Osteoblast (primary cell): ENCODE measurements at regions not wholly inside any gene's neighbourhood (a gene's known extent, or its start where the extent isn't known, plus 50 kb on each side); places are given as distances from the start of the nearest gene placed in this dataset.
"Not testable (repeated sequence)": the region's sequence is repeated elsewhere in the genome, so short reads cannot be mapped to it uniquely, and the experiment has no call there.

Experiments used
- DNase-seq: peaks from one replicate; pipeline ENCODE4 v3.0.0; 2011; ENCODE audit warnings: low spot score, mixed read lengths; ENCODE audit not compliant: insufficient read length; ENCODE audit errors: missing footprints
- H2AFZ ChIP-seq: 2 replicates; pipeline ENCODE4 v1.6.0; 2011; ENCODE audit warnings: mild to moderate bottlenecking, low read length
- H3K27ac ChIP-seq: 2 replicates; pipeline ENCODE4 v1.5.1; 2011; ENCODE audit warnings: mild to moderate bottlenecking, low read depth, low read length, moderate library complexity
- H3K27me3 ChIP-seq: 2 replicates; pipeline ENCODE4 v1.6.0; 2012; ENCODE audit warnings: mild to moderate bottlenecking, control low read depth, inconsistent platforms, low read length, moderate library complexity; ENCODE audit not compliant: insufficient read depth
- H3K36me3 ChIP-seq: 2 replicates; pipeline ENCODE4 v1.5.1; 2011; ENCODE audit warnings: mild to moderate bottlenecking, low read length, control low read depth, moderate library complexity; ENCODE audit not compliant: insufficient read depth
- H3K4me1 ChIP-seq: 2 replicates; pipeline ENCODE4 v1.5.1; 2011; ENCODE audit warnings: mild to moderate bottlenecking, low read length, control low read depth, moderate library complexity; ENCODE audit not compliant: insufficient read depth
- H3K4me2 ChIP-seq: 2 replicates; pipeline ENCODE4 v1.6.0; 2011; ENCODE audit warnings: mild to moderate bottlenecking, low read length; ENCODE audit not compliant: insufficient read depth
- H3K4me3 ChIP-seq: fragments of 200-600 bp; sonication (generic); 3 replicates; pipeline ENCODE4 v1.5.1; 2012; ENCODE audit warnings: mild to moderate bottlenecking, low read length, inconsistent platforms; ENCODE audit not compliant: insufficient read depth
- H3K79me2 ChIP-seq: 2 replicates; pipeline ENCODE4 v1.6.0; 2012; ENCODE audit warnings: mild to moderate bottlenecking, low read length, control low read depth, inconsistent platforms; ENCODE audit not compliant: insufficient read depth
- H3K9me3 ChIP-seq: 2 replicates; pipeline ENCODE4 v1.5.1; 2011; ENCODE audit warnings: low read depth, low read length, control low read depth
- H4K20me1 ChIP-seq: 2 replicates; pipeline ENCODE4 v1.6.0; 2012; ENCODE audit warnings: mild to moderate bottlenecking, low read length, control low read depth; ENCODE audit not compliant: insufficient read depth
- CTCF ChIP-seq: IDR thresholded peaks from 2 replicates; pipeline ENCODE4 v1.5.1; 2011; ENCODE audit warnings: mild to moderate bottlenecking, low read depth, low read length, moderate library complexity; ENCODE audit errors: extremely low read depth

- H3K27ac ChIP-seq = no peak overlapping the region
- no peak overlapping the region for H2AFZ ChIP-seq
- H3K9me3 ChIP-seq = no peaks in the 10 kb centered on the region
- no peak for TF ChIP-seq CTCF
- H3K79me2 ChIP-seq = no peaks in the 10 kb centered on the region
- DNase-seq = no peak
- no peaks in the 10 kb centered on the region for H4K20me1 ChIP-seq
- H3K4me3 ChIP-seq = no peak overlapping the region
- H3K4me1 ChIP-seq = no peaks in the 10 kb centered on the region
- H3K4me2 ChIP-seq = no peak overlapping the region
- no peaks in the 10 kb centered on the region for H3K36me3 ChIP-seq
- no peaks in the 10 kb centered on the region for H3K27me3 ChIP-seq
Measured at GRCh38 chr1:242806324-242806723, 281.8 kb upstream of the PLD5 start.

GRCh38 chr1:242805360-242805759, 280.9 kb upstream of the PLD5 start:
- H3K27ac ChIP-seq, H4K20me1 ChIP-seq, H3K36me3 ChIP-seq, H3K4me1 ChIP-seq, H3K4me3 ChIP-seq, H3K4me2 ChIP-seq, H2AFZ ChIP-seq, DNase-seq, H3K79me2 ChIP-seq, H3K27me3 ChIP-seq, H3K9me3 ChIP-seq: not testable (repeated sequence)

- TF ChIP-seq CTCF = no peak
- Histone ChIP-seq H3K79me2 (no peaks in the 10 kb centered on the region), H3K4me3 (no peak overlapping the region), H3K36me3 (no peaks in the 10 kb centered on the region), H3K9me3 (no peaks in the 10 kb centered on the region), H4K20me1 (no peaks in the 10 kb centered on the region), H2AFZ (no peak overlapping the region), H3K4me1 (no peaks in the 10 kb centered on the region), H3K4me2 (no peak overlapping the region), H3K27me3 (no peaks in the 10 kb centered on the region), H3K27ac (no peak overlapping the region)
- DNase-seq = no peak
Measured at GRCh38 chr1:242802973-242803372, 278.5 kb upstream of the PLD5 start.

- H3K27ac ChIP-seq = no peak overlapping the region
- no peak overlapping the region for H3K4me2 ChIP-seq
- H3K36me3 ChIP-seq = no peaks in the 10 kb centered on the region
- H2AFZ ChIP-seq = no peak overlapping the region
- H4K20me1 ChIP-seq = no peaks in the 10 kb centered on the region
- DNase-seq = no peak
- no peak overlapping the region for H3K4me3 ChIP-seq
- H3K4me1 ChIP-seq = no peaks in the 10 kb centered on the region
- no peaks in the 10 kb centered on the region for H3K79me2 ChIP-seq
- no peak for TF ChIP-seq CTCF
- H3K9me3 ChIP-seq = no peaks in the 10 kb centered on the region
- no peaks in the 10 kb centered on the region for H3K27me3 ChIP-seq
Measured at GRCh38 chr1:242800521-242800920, 276.0 kb upstream of the PLD5 start.

GRCh38 chr1:242797856-242798255, 273.4 kb upstream of the PLD5 start:
- H3K9me3 ChIP-seq = no peaks in the 10 kb centered on the region
- H3K4me3 ChIP-seq = no peak overlapping the region
- no peaks in the 10 kb centered on the region for H3K79me2 ChIP-seq
- DNase-seq = no peak
- H3K4me2 ChIP-seq = no peak overlapping the region
- no peaks in the 10 kb centered on the region for H3K36me3 ChIP-seq
- no peaks in the 10 kb centered on the region for H3K4me1 ChIP-seq
- H3K27ac ChIP-seq = no peak overlapping the region
- H3K27me3 ChIP-seq = no peaks in the 10 kb centered on the region
- TF ChIP-seq CTCF = no peak
- H2AFZ ChIP-seq = no peak overlapping the region
- H4K20me1 ChIP-seq = no peaks in the 10 kb centered on the region
